Keratinocyte (primary cell): ENCODE measurements at regions not wholly inside any gene's neighbourhood (a gene's known extent, or its start where the extent isn't known, plus 50 kb on each side); places are given as distances from the start of the nearest gene placed in this dataset.

ENCODE experiments used
- DNase-seq: peaks from one replicate; pipeline ENCODE4 v3.0.0-alpha.2; 2011; ENCODE audit warnings: low read depth, missing footprints, low spot score
- FAIRE-seq: peaks from 2 replicates; lab custom pipeline; 2011; peaks lifted over from hg19 to GRCh38; lab: Jason Lieb, UNC
- H2AFZ ChIP-seq: 2 replicates; pipeline ENCODE4 v1.6.0; 2012; ENCODE audit warnings: low read length, control low read depth, inconsistent platforms; ENCODE audit not compliant: control insufficient read depth
- H3K27ac ChIP-seq: 2 replicates; pipeline ENCODE4 v1.5.1; 2011; ENCODE audit warnings: low read length; ENCODE audit not compliant: control insufficient read depth, insufficient read depth
- H3K27me3 ChIP-seq: 3 replicates; pipeline ENCODE4 v1.6.0; 2011; ENCODE audit warnings: low read length; ENCODE audit not compliant: control insufficient read depth, insufficient read depth; ENCODE audit errors: extremely low read depth
- H3K36me3 ChIP-seq, 2 experiments: 2 replicates in 1 of 2; 3 replicates in 1 of 2; pipeline ENCODE4 v1.5.1; 2011; ENCODE audit warnings: low read length in 2 of 2, mild to moderate bottlenecking in 1 of 2; ENCODE audit not compliant: control insufficient read depth in 2 of 2, insufficient read depth in 2 of 2; ENCODE audit errors: extremely low read depth in 1 of 2
- H3K4me1 ChIP-seq: 3 replicates; pipeline ENCODE4 v1.5.1; 2011; ENCODE audit warnings: low read length; ENCODE audit not compliant: control insufficient read depth, insufficient read depth; ENCODE audit errors: extremely low read depth
- H3K4me2 ChIP-seq: 3 replicates; pipeline ENCODE4 v1.6.0; 2011; ENCODE audit warnings: low read depth, low read length; ENCODE audit not compliant: control insufficient read depth, insufficient read depth; ENCODE audit errors: extremely low read depth
- H3K4me3 ChIP-seq, 3 experiments: fragments of 200-600 bp in 1 of 3; sonication (generic) in 1 of 3; 2 replicates in 2 of 3; 3 replicates in 1 of 3; pipeline ENCODE4 v1.5.1; 2011 to 2016; ENCODE audit warnings: low read length in 3 of 3, mild to moderate bottlenecking in 3 of 3, control low read depth in 2 of 3, inconsistent platforms in 1 of 3, low read depth in 1 of 3, mixed read lengths in 1 of 3, mixed run types in 1 of 3, moderate library complexity in 1 of 3; ENCODE audit not compliant: control insufficient read depth in 2 of 3, insufficient read depth in 2 of 3; ENCODE audit errors: extremely low read depth in 1 of 3
- H3K79me2 ChIP-seq: 2 replicates; pipeline ENCODE4 v1.6.0; 2012; ENCODE audit warnings: low read length; ENCODE audit not compliant: control insufficient read depth, insufficient read depth
- H3K9ac ChIP-seq: 3 replicates; pipeline ENCODE4 v1.6.0; 2011; ENCODE audit warnings: low read length; ENCODE audit not compliant: control insufficient read depth, insufficient read depth; ENCODE audit errors: extremely low read depth
- H3K9me1 ChIP-seq: 3 replicates; pipeline ENCODE4 v1.6.0; 2011; ENCODE audit warnings: low read length; ENCODE audit not compliant: control insufficient read depth, insufficient read depth; ENCODE audit errors: extremely low read depth
- H3K9me3 ChIP-seq: 2 replicates; pipeline ENCODE4 v1.5.1; 2012; ENCODE audit warnings: low read depth, low read length; ENCODE audit not compliant: control insufficient read depth
- H4K20me1 ChIP-seq: 3 replicates; pipeline ENCODE4 v1.6.0; 2011; ENCODE audit warnings: low read length; ENCODE audit not compliant: control insufficient read depth, insufficient read depth; ENCODE audit errors: extremely low read depth
- EZH2 ChIP-seq: IDR thresholded peaks from one replicate; pipeline ENCODE4 v1.6.1; 2012; ENCODE audit warnings: inconsistent platforms, mild to moderate bottlenecking, low read length, moderate library complexity
- dilution Hi-C: fragments of 300-500 bp; cut with MboI; formaldehyde crosslinking; loops from one replicate; pipeline ENCODE4 v1.7.0; 2020; ENCODE audit warnings: low sequenced_read_pairs; ENCODE audit not compliant: extremely low pct_ligation_motif_present
- TF ChIP-seq, protein P1 (sequence below), 3 experiments: IDR thresholded peaks in 1 of 3; conservative IDR thresholded peaks in 1 of 3; optimal IDR thresholded peaks in 1 of 3; 2 replicates in 2 of 3; 3 replicates in 1 of 3; pipeline versions ENCODE3 to v1.5.1; 2011; ENCODE audit warnings: low read length in 3 of 3, mild to moderate bottlenecking in 3 of 3, moderate library complexity in 2 of 3, control low read depth in 1 of 3, inconsistent platforms in 1 of 3; ENCODE audit not compliant: insufficient read depth in 2 of 3; ENCODE audit errors: extremely low read depth in 1 of 3

DNA sequence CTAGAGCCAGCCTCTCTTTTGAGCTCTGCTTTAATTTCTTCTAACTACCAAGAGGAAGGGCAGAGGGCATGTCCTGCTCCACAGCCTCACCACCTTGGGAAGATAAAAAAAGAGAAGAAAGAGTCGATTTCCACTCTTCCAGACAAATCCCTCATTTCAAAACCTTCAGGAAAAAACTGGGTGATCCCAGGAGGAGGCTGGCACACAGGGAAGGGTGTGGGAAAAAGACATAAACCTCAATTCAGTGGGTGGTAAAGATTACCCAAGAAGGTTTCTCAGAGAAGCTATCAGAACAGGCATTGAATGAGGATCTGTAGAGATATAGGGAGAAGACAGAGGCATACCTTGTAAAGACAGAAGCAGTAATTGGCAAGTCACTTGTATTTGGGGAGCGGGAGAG, 79.9 kb upstream of the CRHR1 start:
- peaks cover 30% of the 10 kb centered on the region for H3K27me3 ChIP-seq
- no peak overlapping the region for H3K27ac ChIP-seq
- H3K79me2 ChIP-seq = no peaks in the 10 kb centered on the region
- FAIRE-seq (no peak), DNase-seq (no peak)
- no peak overlapping the region for H3K4me3 ChIP-seq
- H4K20me1 ChIP-seq = peaks cover 3% of the 10 kb centered on the region
- dilution Hi-C loops = no loop called here
- no peak overlapping the region for H2AFZ ChIP-seq
- no peaks in the 10 kb centered on the region for H3K9me1 ChIP-seq
- H3K36me3 ChIP-seq = no peaks in the 10 kb centered on the region
- TF ChIP-seq, protein P1, sequence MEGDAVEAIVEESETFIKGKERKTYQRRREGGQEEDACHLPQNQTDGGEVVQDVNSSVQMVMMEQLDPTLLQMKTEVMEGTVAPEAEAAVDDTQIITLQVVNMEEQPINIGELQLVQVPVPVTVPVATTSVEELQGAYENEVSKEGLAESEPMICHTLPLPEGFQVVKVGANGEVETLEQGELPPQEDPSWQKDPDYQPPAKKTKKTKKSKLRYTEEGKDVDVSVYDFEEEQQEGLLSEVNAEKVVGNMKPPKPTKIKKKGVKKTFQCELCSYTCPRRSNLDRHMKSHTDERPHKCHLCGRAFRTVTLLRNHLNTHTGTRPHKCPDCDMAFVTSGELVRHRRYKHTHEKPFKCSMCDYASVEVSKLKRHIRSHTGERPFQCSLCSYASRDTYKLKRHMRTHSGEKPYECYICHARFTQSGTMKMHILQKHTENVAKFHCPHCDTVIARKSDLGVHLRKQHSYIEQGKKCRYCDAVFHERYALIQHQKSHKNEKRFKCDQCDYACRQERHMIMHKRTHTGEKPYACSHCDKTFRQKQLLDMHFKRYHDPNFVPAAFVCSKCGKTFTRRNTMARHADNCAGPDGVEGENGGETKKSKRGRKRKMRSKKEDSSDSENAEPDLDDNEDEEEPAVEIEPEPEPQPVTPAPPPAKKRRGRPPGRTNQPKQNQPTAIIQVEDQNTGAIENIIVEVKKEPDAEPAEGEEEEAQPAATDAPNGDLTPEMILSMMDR (optimal IDR thresholded peaks at IDR 0.05 in 1 of 3, IDR thresholded peaks at IDR 0.05 in 1 of 3, conservative IDR thresholded peaks at IDR 0.05 in 1 of 3; ENCODE audit: extremely low read depth in 1 of 3, insufficient read depth in 2 of 3, low read length in 3 of 3) = no peak
- no peak for TF ChIP-seq EZH2
- no peaks in the 10 kb centered on the region for H3K9me3 ChIP-seq
- no peak overlapping the region for H3K4me2 ChIP-seq
- no peak overlapping the region for H3K9ac ChIP-seq
- H3K4me1 ChIP-seq = peaks cover 9% of the 10 kb centered on the region

DNA sequence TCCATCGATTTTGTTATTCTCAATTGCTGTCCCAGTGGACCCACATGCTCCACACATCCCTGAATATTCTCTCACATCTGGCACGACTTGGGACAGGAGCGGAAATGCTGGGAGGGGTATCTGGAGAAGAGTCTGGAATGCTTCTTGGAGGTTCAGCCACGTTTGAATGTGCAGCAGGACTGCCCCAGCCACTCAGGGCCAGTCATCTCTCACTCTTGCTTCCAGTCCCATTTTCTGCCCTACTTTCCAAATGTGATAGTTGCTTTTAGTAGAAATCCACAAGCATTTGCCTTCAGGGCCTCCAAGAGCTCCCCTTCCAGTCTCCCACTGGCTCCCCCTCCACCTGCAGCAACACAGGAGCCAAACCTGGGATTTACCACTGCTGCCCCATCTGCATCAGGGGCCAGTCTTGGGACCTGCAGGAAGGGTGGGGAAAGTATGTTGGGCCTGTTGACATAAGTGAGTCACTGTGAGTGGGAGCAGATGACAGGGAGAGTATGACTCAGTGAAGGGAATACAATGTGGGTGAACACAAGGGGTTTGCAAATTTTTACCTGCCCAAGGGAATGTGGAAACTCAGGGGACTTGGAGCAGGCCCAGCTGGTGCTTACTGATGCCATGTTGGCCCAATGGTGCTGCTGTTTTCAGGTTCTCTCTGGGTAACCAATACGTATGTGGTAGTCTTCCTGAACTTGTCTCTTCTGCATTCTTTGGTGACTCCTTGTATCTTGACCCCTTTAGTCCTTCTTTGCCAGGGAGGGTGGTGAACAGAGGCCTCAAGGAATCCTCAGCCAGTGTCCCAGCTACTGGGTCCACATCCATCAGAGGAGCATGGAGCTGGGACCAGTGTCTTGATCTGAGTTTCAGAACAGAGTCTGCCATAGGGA, 78.8 kb upstream of the CRHR1 start:
- H3K9ac ChIP-seq = no peak overlapping the region
- no peaks in the 10 kb centered on the region for H3K79me2 ChIP-seq
- H3K4me2 ChIP-seq = no peak overlapping the region
- H3K9me3 ChIP-seq = no peaks in the 10 kb centered on the region
- H3K27ac ChIP-seq = no peak overlapping the region
- H3K9me1 ChIP-seq = no peaks in the 10 kb centered on the region
- dilution Hi-C loops = no loop called here
- FAIRE-seq = peak; percentile 56
- no peak overlapping the region for H3K4me3 ChIP-seq
- H3K4me1 ChIP-seq = peaks cover 9% of the 10 kb centered on the region
- TF ChIP-seq, protein P1 (optimal IDR thresholded peaks at IDR 0.05 in 1 of 3, IDR thresholded peaks at IDR 0.05 in 1 of 3, conservative IDR thresholded peaks at IDR 0.05 in 1 of 3; ENCODE audit: extremely low read depth in 1 of 3, insufficient read depth in 2 of 3, low read length in 3 of 3) = no peak
- TF ChIP-seq EZH2 = no peak
- H3K36me3 ChIP-seq = no peaks in the 10 kb centered on the region
- H2AFZ ChIP-seq = no peak overlapping the region
- DNase-seq = no peak
- peaks cover 36% of the 10 kb centered on the region for H3K27me3 ChIP-seq
- peaks cover 3% of the 10 kb centered on the region for H4K20me1 ChIP-seq
